Fibroblast of mammary gland (primary cell): ENCODE measurements at regions not wholly inside any gene's neighbourhood (a gene's known extent, or its start where the extent isn't known, plus 50 kb on each side); places are given as distances from the start of the nearest gene placed in this dataset.

Source experiments
- DNase-seq: peaks from one replicate; pipeline ENCODE4 v3.0.0-alpha.2; 2010; ENCODE audit warnings: low read depth
- H3K4me3 ChIP-seq: 2 replicates; pipeline ENCODE4 v1.5.1; 2011; ENCODE audit warnings: low read depth, mild to moderate bottlenecking, low read length, moderate library complexity; ENCODE audit not compliant: control insufficient read depth
- TF ChIP-seq, protein P1 (sequence below): conservative IDR thresholded peaks from 2 replicates; pipeline ENCODE4 v1.5.1; 2011; ENCODE audit warnings: low read depth, low read length, inconsistent platforms; ENCODE audit not compliant: control insufficient read depth, insufficient read depth

DNA sequence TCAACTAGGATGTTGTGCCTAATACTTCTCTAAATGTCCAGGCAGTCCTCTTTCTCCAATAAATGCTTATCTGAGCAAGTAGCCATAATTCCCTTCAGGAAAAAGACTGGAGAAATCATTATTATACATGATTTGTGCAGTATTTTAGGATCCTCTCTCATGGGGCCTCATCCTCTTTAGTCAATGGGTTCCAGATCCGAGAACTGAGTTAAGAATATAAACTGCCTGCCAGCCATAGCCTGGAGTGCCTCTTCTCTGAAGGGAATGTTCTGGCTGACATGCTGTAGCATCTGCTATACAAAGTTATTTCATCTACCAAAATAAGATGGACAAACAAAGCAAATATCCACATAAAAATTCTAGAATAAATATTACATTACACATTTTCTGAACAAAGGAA lies 334.0 kb upstream of the PRMT6 start:
- TF ChIP-seq, protein P1, sequence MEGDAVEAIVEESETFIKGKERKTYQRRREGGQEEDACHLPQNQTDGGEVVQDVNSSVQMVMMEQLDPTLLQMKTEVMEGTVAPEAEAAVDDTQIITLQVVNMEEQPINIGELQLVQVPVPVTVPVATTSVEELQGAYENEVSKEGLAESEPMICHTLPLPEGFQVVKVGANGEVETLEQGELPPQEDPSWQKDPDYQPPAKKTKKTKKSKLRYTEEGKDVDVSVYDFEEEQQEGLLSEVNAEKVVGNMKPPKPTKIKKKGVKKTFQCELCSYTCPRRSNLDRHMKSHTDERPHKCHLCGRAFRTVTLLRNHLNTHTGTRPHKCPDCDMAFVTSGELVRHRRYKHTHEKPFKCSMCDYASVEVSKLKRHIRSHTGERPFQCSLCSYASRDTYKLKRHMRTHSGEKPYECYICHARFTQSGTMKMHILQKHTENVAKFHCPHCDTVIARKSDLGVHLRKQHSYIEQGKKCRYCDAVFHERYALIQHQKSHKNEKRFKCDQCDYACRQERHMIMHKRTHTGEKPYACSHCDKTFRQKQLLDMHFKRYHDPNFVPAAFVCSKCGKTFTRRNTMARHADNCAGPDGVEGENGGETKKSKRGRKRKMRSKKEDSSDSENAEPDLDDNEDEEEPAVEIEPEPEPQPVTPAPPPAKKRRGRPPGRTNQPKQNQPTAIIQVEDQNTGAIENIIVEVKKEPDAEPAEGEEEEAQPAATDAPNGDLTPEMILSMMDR = no peak
- no peak for DNase-seq
- H3K4me3 ChIP-seq = no peak overlapping the region

DNA sequence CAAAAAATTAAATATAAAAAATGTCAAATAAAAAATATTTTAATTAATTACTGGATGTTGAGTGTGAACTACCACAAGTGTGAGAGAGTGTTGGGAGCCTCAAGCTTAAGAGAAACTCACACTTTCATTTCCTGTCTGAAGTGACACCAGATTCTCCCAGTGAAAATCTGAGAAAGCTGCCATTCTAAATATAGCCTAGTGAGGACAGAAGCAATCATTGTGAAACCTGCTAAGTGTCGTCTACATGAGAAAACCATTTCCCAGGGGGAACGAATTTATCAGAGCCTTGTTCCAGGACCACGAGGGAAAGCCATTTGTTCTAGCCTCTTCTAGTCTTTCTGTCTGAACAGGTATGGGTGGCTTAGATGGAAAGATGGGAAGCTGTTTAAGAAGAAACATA lies 329.3 kb upstream of the PRMT6 start:
- no peak overlapping the region for H3K4me3 ChIP-seq
- TF ChIP-seq, protein P1 = no peak
- no peak for DNase-seq

DNA sequence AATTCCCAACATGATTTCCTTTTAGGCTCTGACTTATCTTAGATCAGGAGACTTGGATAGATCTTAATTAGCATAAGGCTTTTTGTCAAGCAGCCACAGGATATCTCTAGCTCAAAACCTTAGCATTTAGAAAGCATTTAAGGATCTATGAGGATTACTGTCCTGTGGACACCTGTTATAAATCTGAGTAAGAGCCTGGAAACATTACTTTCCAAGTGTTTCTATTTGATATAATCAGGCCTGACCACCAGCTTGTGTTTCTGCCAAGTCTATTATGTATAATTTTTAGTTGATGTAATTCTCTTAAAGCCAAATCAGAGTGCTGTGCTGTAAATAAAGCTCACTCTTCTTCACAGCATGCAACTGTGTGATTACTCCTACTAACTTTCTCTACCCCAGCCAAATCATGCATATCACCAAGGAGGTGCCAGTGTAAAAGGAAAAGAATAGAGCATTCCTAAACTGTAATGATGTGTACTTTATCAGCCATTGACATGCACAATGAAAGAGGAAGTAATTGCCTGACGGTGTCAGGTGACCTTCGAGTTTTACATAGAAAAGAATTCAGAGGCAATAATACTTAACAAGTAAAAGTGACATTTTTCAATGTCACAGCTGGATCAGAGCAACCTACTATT lies 309.9 kb upstream of the PRMT6 start:
- TF ChIP-seq, protein P1 = no peak
- DNase-seq = no peak
- H3K4me3 ChIP-seq = no peak overlapping the region

DNA sequence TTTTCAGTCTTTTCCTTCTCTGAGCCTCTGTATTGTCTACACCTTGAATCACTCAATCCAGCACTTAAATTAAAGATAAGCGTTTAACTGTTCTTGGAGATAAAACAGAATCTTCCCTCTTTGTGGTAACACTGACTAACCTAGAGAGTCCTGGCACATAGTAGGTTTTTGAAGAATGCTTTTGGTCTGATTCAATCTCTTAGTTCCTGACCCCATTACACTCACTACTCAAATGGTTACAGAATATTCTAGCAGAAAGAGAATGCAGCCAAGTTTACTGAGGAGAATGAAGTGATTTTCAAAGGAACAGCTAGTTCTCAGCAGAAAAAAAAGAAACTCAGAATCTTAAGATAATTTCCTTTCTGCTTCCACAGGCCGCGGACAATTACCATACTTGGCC lies 309.2 kb upstream of the PRMT6 start:
- DNase-seq = no peak
- no peak overlapping the region for H3K4me3 ChIP-seq
- TF ChIP-seq, protein P1 = no peak

DNA sequence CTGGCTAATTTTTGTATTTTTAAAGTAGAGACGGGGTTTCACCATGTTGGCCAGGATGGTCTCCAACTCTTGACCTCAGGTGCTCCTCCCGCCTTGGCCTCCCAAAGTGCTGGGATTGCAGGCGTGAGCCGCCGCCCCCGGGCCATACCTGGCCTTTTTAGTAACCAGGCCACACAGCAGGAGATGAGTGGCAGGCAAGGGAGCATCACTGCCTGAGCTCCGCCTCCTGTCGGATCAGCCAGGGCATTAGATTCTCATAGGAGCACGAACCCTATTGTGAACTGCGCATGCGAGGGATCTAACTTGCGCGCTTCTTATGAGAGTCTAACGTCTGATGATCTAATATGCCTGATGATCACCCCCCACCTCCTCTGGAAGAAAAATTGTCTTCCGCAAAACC lies 308.7 kb upstream of the PRMT6 start:
- TF ChIP-seq, protein P1 = no peak
- DNase-seq = no peak
- H3K4me3 ChIP-seq = no peak overlapping the region

DNA sequence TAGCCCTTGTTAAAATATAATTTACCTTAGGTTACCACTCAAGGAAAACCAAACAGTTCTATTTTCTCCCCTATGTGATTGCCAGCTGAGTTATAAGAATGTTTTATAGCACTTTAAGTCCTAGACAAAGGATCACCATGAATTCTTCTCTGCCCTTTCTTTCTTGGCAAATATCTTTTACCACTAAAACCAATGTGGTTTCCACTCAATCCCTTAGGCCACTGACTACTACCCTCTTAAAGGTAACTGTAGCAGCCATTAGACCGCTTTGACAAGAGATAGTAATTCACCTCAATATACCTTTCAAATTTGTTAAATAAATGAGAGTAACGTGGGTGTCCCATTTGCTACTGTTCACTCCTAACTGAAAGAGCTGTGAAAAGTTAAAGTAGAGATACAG lies 307.9 kb upstream of the PRMT6 start:
- H3K4me3 ChIP-seq = no peak overlapping the region
- DNase-seq = no peak
- TF ChIP-seq, protein P1 = no peak

DNA sequence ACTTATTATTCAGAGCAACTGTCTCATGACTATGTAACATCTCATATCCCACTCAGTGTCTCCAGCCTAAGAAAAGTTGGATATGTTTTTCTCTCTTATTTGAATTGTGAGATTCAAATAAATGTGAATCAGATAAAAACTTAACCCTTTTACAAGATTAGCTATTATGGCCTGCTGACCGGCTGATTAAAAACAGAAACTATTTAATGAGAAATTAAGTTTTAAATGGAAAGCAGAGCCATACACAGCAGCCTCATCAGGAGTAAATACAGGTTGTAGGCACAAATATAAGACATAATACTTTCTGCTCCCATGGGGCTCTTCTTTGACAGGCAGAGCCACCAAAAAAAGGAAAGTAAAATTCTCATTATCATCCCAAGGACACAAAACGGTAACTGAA lies 307.0 kb upstream of the PRMT6 start:
- no peak for DNase-seq
- no peak overlapping the region for H3K4me3 ChIP-seq
- TF ChIP-seq, protein P1 = no peak
